Keratinocyte (primary cell): ENCODE measurements at regions not wholly inside any gene's neighbourhood (a gene's known extent, or its start where the extent isn't known, plus 50 kb on each side); places are given as distances from the start of the nearest gene placed in this dataset.

ENCODE experiments used
- DNase-seq: peaks from one replicate; pipeline ENCODE4 v3.0.0-alpha.2; 2011; ENCODE audit warnings: low read depth, missing footprints, low spot score
- FAIRE-seq: peaks from 2 replicates; lab custom pipeline; 2011; peaks lifted over from hg19 to GRCh38; lab: Jason Lieb, UNC
- H2AFZ ChIP-seq: 2 replicates; pipeline ENCODE4 v1.6.0; 2012; ENCODE audit warnings: low read length, control low read depth, inconsistent platforms; ENCODE audit not compliant: control insufficient read depth
- H3K27ac ChIP-seq: 2 replicates; pipeline ENCODE4 v1.5.1; 2011; ENCODE audit warnings: low read length; ENCODE audit not compliant: control insufficient read depth, insufficient read depth
- H3K27me3 ChIP-seq: 3 replicates; pipeline ENCODE4 v1.6.0; 2011; ENCODE audit warnings: low read length; ENCODE audit not compliant: control insufficient read depth, insufficient read depth; ENCODE audit errors: extremely low read depth
- H3K36me3 ChIP-seq, 2 experiments: 2 replicates in 1 of 2; 3 replicates in 1 of 2; pipeline ENCODE4 v1.5.1; 2011; ENCODE audit warnings: low read length in 2 of 2, mild to moderate bottlenecking in 1 of 2; ENCODE audit not compliant: control insufficient read depth in 2 of 2, insufficient read depth in 2 of 2; ENCODE audit errors: extremely low read depth in 1 of 2
- H3K4me1 ChIP-seq: 3 replicates; pipeline ENCODE4 v1.5.1; 2011; ENCODE audit warnings: low read length; ENCODE audit not compliant: control insufficient read depth, insufficient read depth; ENCODE audit errors: extremely low read depth
- H3K4me2 ChIP-seq: 3 replicates; pipeline ENCODE4 v1.6.0; 2011; ENCODE audit warnings: low read depth, low read length; ENCODE audit not compliant: control insufficient read depth, insufficient read depth; ENCODE audit errors: extremely low read depth
- H3K4me3 ChIP-seq, 3 experiments: fragments of 200-600 bp in 1 of 3; sonication (generic) in 1 of 3; 2 replicates in 2 of 3; 3 replicates in 1 of 3; pipeline ENCODE4 v1.5.1; 2011 to 2016; ENCODE audit warnings: low read length in 3 of 3, mild to moderate bottlenecking in 3 of 3, control low read depth in 2 of 3, inconsistent platforms in 1 of 3, low read depth in 1 of 3, mixed read lengths in 1 of 3, mixed run types in 1 of 3, moderate library complexity in 1 of 3; ENCODE audit not compliant: control insufficient read depth in 2 of 3, insufficient read depth in 2 of 3; ENCODE audit errors: extremely low read depth in 1 of 3
- H3K79me2 ChIP-seq: 2 replicates; pipeline ENCODE4 v1.6.0; 2012; ENCODE audit warnings: low read length; ENCODE audit not compliant: control insufficient read depth, insufficient read depth
- H3K9ac ChIP-seq: 3 replicates; pipeline ENCODE4 v1.6.0; 2011; ENCODE audit warnings: low read length; ENCODE audit not compliant: control insufficient read depth, insufficient read depth; ENCODE audit errors: extremely low read depth
- H3K9me1 ChIP-seq: 3 replicates; pipeline ENCODE4 v1.6.0; 2011; ENCODE audit warnings: low read length; ENCODE audit not compliant: control insufficient read depth, insufficient read depth; ENCODE audit errors: extremely low read depth
- H3K9me3 ChIP-seq: 2 replicates; pipeline ENCODE4 v1.5.1; 2012; ENCODE audit warnings: low read depth, low read length; ENCODE audit not compliant: control insufficient read depth
- H4K20me1 ChIP-seq: 3 replicates; pipeline ENCODE4 v1.6.0; 2011; ENCODE audit warnings: low read length; ENCODE audit not compliant: control insufficient read depth, insufficient read depth; ENCODE audit errors: extremely low read depth
- EZH2 ChIP-seq: IDR thresholded peaks from one replicate; pipeline ENCODE4 v1.6.1; 2012; ENCODE audit warnings: inconsistent platforms, mild to moderate bottlenecking, low read length, moderate library complexity
- dilution Hi-C: fragments of 300-500 bp; cut with MboI; formaldehyde crosslinking; loops from one replicate; pipeline ENCODE4 v1.7.0; 2020; ENCODE audit warnings: low sequenced_read_pairs; ENCODE audit not compliant: extremely low pct_ligation_motif_present
- TF ChIP-seq, protein P1 (sequence below), 3 experiments: IDR thresholded peaks in 1 of 3; conservative IDR thresholded peaks in 1 of 3; optimal IDR thresholded peaks in 1 of 3; 2 replicates in 2 of 3; 3 replicates in 1 of 3; pipeline versions ENCODE3 to v1.5.1; 2011; ENCODE audit warnings: low read length in 3 of 3, mild to moderate bottlenecking in 3 of 3, moderate library complexity in 2 of 3, control low read depth in 1 of 3, inconsistent platforms in 1 of 3; ENCODE audit not compliant: insufficient read depth in 2 of 3; ENCODE audit errors: extremely low read depth in 1 of 3

DNA sequence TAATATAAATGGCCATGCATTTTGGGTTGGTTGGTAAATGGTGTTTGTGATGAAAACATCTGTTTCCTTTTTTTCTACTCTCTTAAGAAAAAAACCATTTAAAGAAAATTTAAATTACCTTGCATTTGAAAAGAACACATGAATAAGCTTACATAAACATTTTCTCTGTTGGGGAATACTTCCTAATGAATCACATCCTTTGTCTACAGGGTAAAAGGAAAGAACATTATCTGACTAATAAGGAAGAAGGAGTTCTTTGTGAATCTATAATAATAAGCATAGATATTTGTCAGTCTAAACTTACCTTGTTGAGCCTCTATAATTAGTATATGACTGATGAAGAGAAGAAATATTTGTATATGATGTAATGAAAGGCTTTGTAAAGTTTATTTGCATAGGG lies 254.1 kb upstream of the ZNF717 start:
- H3K9ac ChIP-seq: no peak overlapping the region
- H3K9me1 ChIP-seq: no peaks in the 10 kb centered on the region
- H3K27ac ChIP-seq: no peak overlapping the region
- no peak overlapping the region for H3K4me3 ChIP-seq
- TF ChIP-seq, protein P1, sequence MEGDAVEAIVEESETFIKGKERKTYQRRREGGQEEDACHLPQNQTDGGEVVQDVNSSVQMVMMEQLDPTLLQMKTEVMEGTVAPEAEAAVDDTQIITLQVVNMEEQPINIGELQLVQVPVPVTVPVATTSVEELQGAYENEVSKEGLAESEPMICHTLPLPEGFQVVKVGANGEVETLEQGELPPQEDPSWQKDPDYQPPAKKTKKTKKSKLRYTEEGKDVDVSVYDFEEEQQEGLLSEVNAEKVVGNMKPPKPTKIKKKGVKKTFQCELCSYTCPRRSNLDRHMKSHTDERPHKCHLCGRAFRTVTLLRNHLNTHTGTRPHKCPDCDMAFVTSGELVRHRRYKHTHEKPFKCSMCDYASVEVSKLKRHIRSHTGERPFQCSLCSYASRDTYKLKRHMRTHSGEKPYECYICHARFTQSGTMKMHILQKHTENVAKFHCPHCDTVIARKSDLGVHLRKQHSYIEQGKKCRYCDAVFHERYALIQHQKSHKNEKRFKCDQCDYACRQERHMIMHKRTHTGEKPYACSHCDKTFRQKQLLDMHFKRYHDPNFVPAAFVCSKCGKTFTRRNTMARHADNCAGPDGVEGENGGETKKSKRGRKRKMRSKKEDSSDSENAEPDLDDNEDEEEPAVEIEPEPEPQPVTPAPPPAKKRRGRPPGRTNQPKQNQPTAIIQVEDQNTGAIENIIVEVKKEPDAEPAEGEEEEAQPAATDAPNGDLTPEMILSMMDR (optimal IDR thresholded peaks at IDR 0.05 in 1 of 3, IDR thresholded peaks at IDR 0.05 in 1 of 3, conservative IDR thresholded peaks at IDR 0.05 in 1 of 3; ENCODE audit: extremely low read depth in 1 of 3, insufficient read depth in 2 of 3, low read length in 3 of 3): no peak
- TF ChIP-seq EZH2: no peak
- dilution Hi-C loops: no loop called here
- no peaks in the 10 kb centered on the region for H4K20me1 ChIP-seq
- DNase-seq (no peak), FAIRE-seq (no peak)
- no peaks in the 10 kb centered on the region for H3K79me2 ChIP-seq
- no peaks in the 10 kb centered on the region for H3K36me3 ChIP-seq
- no peaks in the 10 kb centered on the region for H3K27me3 ChIP-seq
- H2AFZ ChIP-seq: no peak overlapping the region
- peaks cover 12% of the 10 kb centered on the region for H3K4me1 ChIP-seq
- H3K4me2 ChIP-seq: peak overlapping the region; percentile 51
- H3K9me3 ChIP-seq: no peaks in the 10 kb centered on the region

DNA sequence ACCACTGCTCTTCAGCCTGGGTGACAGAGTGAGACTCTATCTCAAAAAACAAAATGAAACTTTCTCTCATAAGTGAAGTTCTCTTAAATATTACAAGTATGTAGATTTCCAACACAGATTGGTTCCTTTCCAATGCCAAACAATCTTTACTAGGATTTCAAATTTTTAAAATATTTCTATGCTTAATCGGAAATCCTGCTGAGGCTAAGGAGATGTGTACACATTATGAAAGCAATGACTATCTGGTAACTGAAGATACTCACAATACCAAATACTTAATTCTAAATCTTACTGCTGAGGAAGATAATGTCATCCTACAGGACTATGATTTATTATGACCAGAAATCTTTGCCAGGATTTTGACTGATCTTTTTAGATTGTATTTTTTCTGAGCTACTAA lies 255.6 kb upstream of the ZNF717 start:
- Histone ChIP-seq H3K27me3 (no peaks in the 10 kb centered on the region), H3K9me1 (no peaks in the 10 kb centered on the region), H3K36me3 (no peaks in the 10 kb centered on the region), H3K9ac (no peak overlapping the region), H3K4me2 (no peak overlapping the region), H2AFZ (no peak overlapping the region), H3K4me3 (no peak overlapping the region), H3K79me2 (no peaks in the 10 kb centered on the region), H3K9me3 (no peaks in the 10 kb centered on the region), H3K27ac (no peak overlapping the region), H4K20me1 (no peaks in the 10 kb centered on the region), H3K4me1 (peaks cover 12% of the 10 kb centered on the region)
- TF ChIP-seq EZH2: no peak
- TF ChIP-seq, protein P1 (optimal IDR thresholded peaks at IDR 0.05 in 1 of 3, IDR thresholded peaks at IDR 0.05 in 1 of 3, conservative IDR thresholded peaks at IDR 0.05 in 1 of 3; ENCODE audit: extremely low read depth in 1 of 3, insufficient read depth in 2 of 3, low read length in 3 of 3): no peak
- no peak for DNase-seq
- dilution Hi-C loops: no loop called here
- no peak for FAIRE-seq
